Trophoblast cell (in vitro differentiated cells and primary cell): ENCODE measurements at regions not wholly inside any gene's neighbourhood (a gene's known extent, or its start where the extent isn't known, plus 50 kb on each side); places are given as distances from the start of the nearest gene placed in this dataset.
A peak's percentile ranks its signal among the peaks of the same experiment; 100 is the strongest.
"Not testable (repeated sequence)": the region's sequence is repeated elsewhere in the genome, so short reads cannot be mapped to it uniquely, and the experiment has no call there.

Experiments used
- DNase-seq, 2 donors: peaks; one replicate each; pipeline ENCODE4 v3.0.0-alpha.2; 2016
- H2AFZ ChIP-seq: 2 replicates; pipeline ENCODE4 v1.6.1; 2013; ENCODE audit warnings: low read length, moderate library complexity, mild to moderate bottlenecking; ENCODE audit not compliant: insufficient read depth, poor library complexity
- H2AK5ac ChIP-seq: 2 replicates; pipeline ENCODE4 v1.6.1; 2013; ENCODE audit warnings: mild to moderate bottlenecking, low read length
- H2BK120ac ChIP-seq: 2 replicates; pipeline ENCODE4 v1.6.1; 2013; ENCODE audit warnings: low read length, mild to moderate bottlenecking, moderate library complexity; ENCODE audit not compliant: insufficient read depth, poor library complexity
- H2BK12ac ChIP-seq: 2 replicates; pipeline ENCODE4 v1.6.1; 2013; ENCODE audit warnings: mild to moderate bottlenecking, low read length, moderate library complexity
- H2BK5ac ChIP-seq: 2 replicates; pipeline ENCODE4 v1.6.1; 2013; ENCODE audit warnings: low read length, low read depth, moderate library complexity, mild to moderate bottlenecking; ENCODE audit not compliant: poor library complexity
- H3K14ac ChIP-seq: 2 replicates; pipeline ENCODE4 v1.6.1; 2013; ENCODE audit warnings: mild to moderate bottlenecking, low read length
- H3K18ac ChIP-seq: 2 replicates; pipeline ENCODE4 v1.6.1; 2013; ENCODE audit warnings: mild to moderate bottlenecking, low read length
- H3K23ac ChIP-seq: 2 replicates; pipeline ENCODE4 v1.6.1; 2013; ENCODE audit warnings: low read length
- H3K27ac ChIP-seq: 2 replicates; pipeline ENCODE4 v1.5.1; 2013; ENCODE audit warnings: low read depth, mild to moderate bottlenecking, inconsistent platforms, low read length, moderate library complexity
- H3K27me3 ChIP-seq: 2 replicates; pipeline ENCODE4 v1.6.1; 2013; ENCODE audit warnings: inconsistent platforms, mild to moderate bottlenecking, low read length, moderate library complexity; ENCODE audit not compliant: insufficient read depth
- H3K36me3 ChIP-seq, 2 experiments: 1 replicate in 1 of 2; 2 replicates in 1 of 2; pipeline ENCODE4 v1.6.1; 2013; ENCODE audit warnings: low read length in 2 of 2, mild to moderate bottlenecking in 2 of 2, moderate library complexity in 1 of 2; ENCODE audit not compliant: insufficient read depth in 2 of 2, control insufficient read depth in 1 of 2
- H3K4ac ChIP-seq: 2 replicates; pipeline ENCODE4 v1.6.1; 2013; ENCODE audit warnings: low read depth, mild to moderate bottlenecking, low read length, moderate library complexity
- H3K4me1 ChIP-seq, 2 experiments: 1 replicate in 1 of 2; 2 replicates in 1 of 2; pipeline ENCODE4 v1.6.1; 2013; ENCODE audit warnings: low read length in 2 of 2, mild to moderate bottlenecking in 2 of 2, moderate library complexity in 1 of 2; ENCODE audit not compliant: insufficient read depth in 2 of 2, control insufficient read depth in 1 of 2
- H3K4me2 ChIP-seq: 2 replicates; pipeline ENCODE4 v1.6.1; 2013; ENCODE audit warnings: inconsistent platforms, mild to moderate bottlenecking, low read length, moderate library complexity
- H3K4me3 ChIP-seq: 2 replicates; pipeline ENCODE4 v1.5.1; 2013; ENCODE audit warnings: mild to moderate bottlenecking, low read depth, low read length, inconsistent platforms
- H3K79me1 ChIP-seq: one replicate; pipeline ENCODE4 v1.6.1; 2013; ENCODE audit warnings: low read length
- H3K79me2 ChIP-seq: 2 replicates; pipeline ENCODE4 v1.6.1; 2013; ENCODE audit warnings: low read length, mild to moderate bottlenecking; ENCODE audit not compliant: control insufficient read depth, insufficient read depth, poor library complexity
- H3K9ac ChIP-seq: 2 replicates; pipeline ENCODE4 v1.6.1; 2013; ENCODE audit warnings: mild to moderate bottlenecking, low read length
- H3K9me3 ChIP-seq: 2 replicates; pipeline ENCODE4 v1.6.1; 2013; ENCODE audit warnings: low read depth, mild to moderate bottlenecking, control low read depth, inconsistent platforms, low read length; ENCODE audit not compliant: insufficient read depth
- H4K12ac ChIP-seq: 2 replicates; pipeline ENCODE4 v1.6.1; 2013; ENCODE audit warnings: low read depth, mild to moderate bottlenecking, low read length, moderate library complexity
- H4K8ac ChIP-seq: 2 replicates; pipeline ENCODE4 v1.6.1; 2013; ENCODE audit warnings: low read depth, mild to moderate bottlenecking, low read length, moderate library complexity
- H4K91ac ChIP-seq: one replicate; pipeline ENCODE4 v1.6.1; 2013; ENCODE audit warnings: low read depth, mild to moderate bottlenecking, low read length, moderate library complexity
- WGBS: extraction: QIAGEN DNeasy Blood & Tissue Kit; methylation state at CpG from one replicate; pipeline ENCODE4 v1.1.7; 2013; ENCODE audit warnings: missing lambda C conversion rate; ENCODE audit not compliant: insufficient read length, insufficient coverage; ENCODE audit errors: extremely low coverage; 5-methylcytosine and 5-hydroxymethylcytosine counted together

GRCh38 chr2:146970981-146971380 is 873.8 kb upstream of the ACVR2A start:
- not testable (repeated sequence) for H2AFZ ChIP-seq, H2BK5ac ChIP-seq, H3K79me2 ChIP-seq, H3K4me3 ChIP-seq, H3K4me2 ChIP-seq, H3K27me3 ChIP-seq, H4K12ac ChIP-seq, H4K8ac ChIP-seq, H3K23ac ChIP-seq, H4K91ac ChIP-seq, H3K14ac ChIP-seq, H3K36me3 ChIP-seq, H3K18ac ChIP-seq, H3K4ac ChIP-seq, H3K79me1 ChIP-seq, H2AK5ac ChIP-seq, H3K4me1 ChIP-seq, H3K9ac ChIP-seq, H3K27ac ChIP-seq, H3K9me3 ChIP-seq, H2BK120ac ChIP-seq, H2BK12ac ChIP-seq
- peak; percentile 58 to 77 for DNase-seq
- WGBS, result no CpG with 5 or more reads among the region's 4 CpGs

GRCh38 chr2:146969703-146970102 is 875.1 kb upstream of the ACVR2A start:
- H3K4me3 ChIP-seq, H3K9me3 ChIP-seq, H2BK120ac ChIP-seq, H4K12ac ChIP-seq, H3K4me1 ChIP-seq, H2BK12ac ChIP-seq, H3K9ac ChIP-seq, H3K27me3 ChIP-seq, H2AK5ac ChIP-seq, H3K79me1 ChIP-seq, H3K14ac ChIP-seq, H2BK5ac ChIP-seq, H3K4me2 ChIP-seq, H3K79me2 ChIP-seq, H3K18ac ChIP-seq, H3K23ac ChIP-seq, DNase-seq, H2AFZ ChIP-seq, H4K8ac ChIP-seq, H3K27ac ChIP-seq, H4K91ac ChIP-seq, H3K4ac ChIP-seq, H3K36me3 ChIP-seq: not testable (repeated sequence)
- no CpG with 5 or more reads among the region's 3 CpGs for WGBS

GRCh38 chr2:146964494-146964893 is 880.3 kb upstream of the ACVR2A start:
- Histone ChIP-seq H3K4me2 (no peak overlapping the region), H3K79me2 (no peaks in the 10 kb centered on the region), H3K14ac (no peak overlapping the region), H3K36me3 (no peaks in the 10 kb centered on the region), H4K12ac (no peak overlapping the region), H4K91ac (no peak overlapping the region), H3K4me1 (no peaks in the 10 kb centered on the region), H3K27me3 (no peaks in the 10 kb centered on the region), H3K79me1 (no peaks in the 10 kb centered on the region), H2AFZ (no peak overlapping the region), H3K9ac (no peak overlapping the region), H3K27ac (no peak overlapping the region), H3K18ac (no peak overlapping the region), H2AK5ac (no peak overlapping the region), H2BK5ac (no peak overlapping the region), H3K4me3 (no peak overlapping the region), H3K9me3 (no peaks in the 10 kb centered on the region), H3K23ac (no peak overlapping the region), H2BK12ac (no peak overlapping the region), H3K4ac (no peak overlapping the region), H2BK120ac (no peak overlapping the region), H4K8ac (no peak overlapping the region)
- no peak for DNase-seq
- no CpG with 5 or more reads among the region's 1 CpG for WGBS

GRCh38 chr2:146954544-146954943 is 890.3 kb upstream of the ACVR2A start:
- WGBS, result no CpG with 5 or more reads among the region's 5 CpGs
- H3K79me2 ChIP-seq, result no peaks in the 10 kb centered on the region
- no peak overlapping the region for H2BK5ac ChIP-seq
- no peaks in the 10 kb centered on the region for H3K9me3 ChIP-seq
- H3K18ac ChIP-seq, result no peak overlapping the region
- no peak overlapping the region for H4K91ac ChIP-seq
- no peaks in the 10 kb centered on the region for H3K27me3 ChIP-seq
- no peak overlapping the region for H4K12ac ChIP-seq
- no peaks in the 10 kb centered on the region for H3K36me3 ChIP-seq
- no peak overlapping the region for H3K23ac ChIP-seq
- H2BK120ac ChIP-seq, result no peak overlapping the region
- H3K79me1 ChIP-seq, result no peaks in the 10 kb centered on the region
- H3K4ac ChIP-seq, result no peak overlapping the region
- no peak overlapping the region for H2AK5ac ChIP-seq
- no peaks in the 10 kb centered on the region for H3K4me1 ChIP-seq
- no peak overlapping the region for H3K9ac ChIP-seq
- no peak overlapping the region for H4K8ac ChIP-seq
- no peak overlapping the region for H3K4me3 ChIP-seq
- DNase-seq, result no peak
- H3K27ac ChIP-seq, result no peak overlapping the region
- no peak overlapping the region for H3K14ac ChIP-seq
- H2AFZ ChIP-seq, result no peak overlapping the region
- H2BK12ac ChIP-seq, result no peak overlapping the region
- H3K4me2 ChIP-seq, result no peak overlapping the region
